Stimulated activated CD4-positive, alpha-beta T cell treated with anti-CD3 and anti-CD28 coated beads, Interleukin-2, amount 100 ng/mL, for 48 hours (primary cell): ENCODE measurements at regions not wholly inside any gene's neighbourhood (a gene's known extent, or its start where the extent isn't known, plus 50 kb on each side); places are given as distances from the start of the nearest gene placed in this dataset.

ENCODE experiments used
- DNase-seq, 2 donors: peaks; one replicate each; pipeline ENCODE4 v3.0.0-alpha.2; 2020

DNA sequence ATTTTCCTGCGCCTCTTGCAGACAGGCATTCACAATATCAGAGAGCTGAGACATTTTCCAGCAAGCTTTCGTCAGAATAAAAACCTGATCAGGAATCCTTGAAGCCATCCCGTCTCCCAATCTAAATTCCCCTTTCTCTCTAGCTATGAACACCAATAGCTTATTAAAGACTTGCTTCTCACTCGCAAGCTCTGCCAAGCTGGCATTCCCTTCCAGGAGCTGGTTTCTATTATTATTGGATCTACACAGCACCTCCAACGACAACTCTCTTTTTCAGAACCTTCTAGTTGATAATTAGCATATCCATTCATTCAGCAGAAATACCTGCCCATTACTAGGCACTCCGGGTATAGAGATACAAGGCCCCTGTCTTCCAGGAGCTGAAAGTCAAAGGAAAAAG is 350.3 kb downstream of the MTX2 start:
- no peak for DNase-seq

DNA sequence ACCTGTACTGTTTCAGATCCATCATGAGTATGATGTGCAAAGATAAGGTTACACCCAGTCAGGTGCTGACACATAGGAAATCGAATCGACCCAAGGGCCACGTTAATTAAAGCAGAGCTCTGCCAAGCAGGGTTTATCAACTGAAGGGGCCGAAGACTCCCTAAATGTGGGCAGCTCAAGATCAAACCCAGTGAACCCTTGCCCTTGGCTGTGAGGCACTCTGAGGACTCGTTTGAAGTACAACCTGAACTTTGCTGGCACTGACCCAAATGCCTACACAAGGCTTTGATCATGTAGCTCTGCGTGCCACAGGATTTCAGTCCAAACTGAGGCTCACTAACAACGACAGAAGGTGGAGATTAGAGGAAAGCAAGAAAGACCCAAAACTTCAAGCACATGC is 352.1 kb downstream of the MTX2 start:
- no peak for DNase-seq

DNA sequence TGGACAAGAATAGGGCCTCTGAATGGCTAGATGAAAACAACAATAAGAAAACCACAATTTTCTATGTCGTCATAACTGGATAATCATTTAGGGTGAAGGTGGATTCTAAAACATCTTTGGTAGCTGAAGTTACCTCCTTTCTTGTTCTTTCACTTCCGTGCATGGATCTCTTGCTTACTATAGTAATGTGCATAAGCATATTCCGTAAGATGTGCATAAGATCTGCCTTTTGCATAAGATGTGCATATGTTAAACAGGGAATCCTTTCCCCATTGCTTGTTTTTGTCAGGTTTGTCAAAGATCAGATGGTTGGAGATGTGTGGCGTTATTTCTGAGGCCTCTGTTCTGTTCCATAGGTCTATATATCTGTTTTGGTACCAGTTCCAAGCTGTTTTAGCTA is 353.6 kb downstream of the MTX2 start:
- DNase-seq: no peak

DNA sequence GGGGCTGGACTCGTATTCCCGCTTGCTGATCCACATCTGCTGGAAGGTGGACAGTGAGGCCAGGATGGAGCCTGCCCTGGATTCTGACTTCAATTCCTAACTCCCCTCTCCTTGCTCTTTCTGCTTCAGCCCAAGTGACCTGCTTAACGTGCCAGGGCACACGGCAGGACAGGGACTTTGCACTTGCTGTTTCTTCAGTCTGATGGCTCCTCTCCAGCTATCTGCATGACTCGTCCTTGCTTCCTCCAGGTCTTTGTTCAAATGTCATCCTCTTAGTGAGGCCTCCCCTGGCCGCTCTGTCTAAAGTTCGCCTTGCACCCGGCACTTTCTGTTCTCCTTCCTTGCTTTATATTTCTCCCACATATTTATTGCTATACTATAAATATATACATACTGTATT is 357.6 kb downstream of the MTX2 start:
- DNase-seq: no peak

DNA sequence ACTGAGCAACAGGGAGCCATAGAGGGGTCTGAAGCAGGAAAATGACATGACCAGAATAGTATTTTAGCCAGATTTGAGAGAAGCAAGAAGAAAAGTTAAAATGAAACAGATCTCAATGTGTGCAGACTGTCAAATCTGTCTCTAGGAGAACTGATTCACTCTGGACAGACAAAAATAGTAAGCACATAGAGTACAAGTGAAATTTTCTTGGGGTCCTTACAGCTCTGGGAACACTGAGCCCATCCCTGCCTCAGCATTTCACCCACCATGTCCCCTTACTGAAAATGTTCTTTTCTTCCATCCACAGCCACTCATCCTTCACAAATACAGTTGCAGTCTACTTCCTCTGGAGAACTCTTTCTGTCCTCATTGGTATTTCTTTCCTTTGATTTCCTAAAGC is 359.2 kb downstream of the MTX2 start:
- DNase-seq: no peak

DNA sequence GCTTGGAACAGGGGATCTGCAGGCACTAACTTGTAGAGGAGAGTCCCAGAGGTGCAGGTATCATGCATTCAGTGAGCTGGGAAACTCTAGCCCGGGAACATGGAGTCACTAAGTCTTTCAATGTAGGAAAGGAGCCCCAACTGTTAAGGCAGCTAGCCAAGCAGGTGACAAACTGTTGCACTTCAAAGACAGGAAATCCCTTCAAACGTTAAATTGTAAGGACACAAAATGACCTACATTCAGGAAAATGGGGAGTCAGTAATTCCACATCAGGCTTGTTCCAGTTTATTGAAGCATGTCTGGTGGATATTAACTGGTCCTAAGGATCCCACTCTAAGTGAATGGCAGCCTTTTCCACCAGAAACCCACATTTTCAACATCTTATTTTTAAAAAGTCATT is 364.5 kb downstream of the MTX2 start:
- DNase-seq: no peak

DNA sequence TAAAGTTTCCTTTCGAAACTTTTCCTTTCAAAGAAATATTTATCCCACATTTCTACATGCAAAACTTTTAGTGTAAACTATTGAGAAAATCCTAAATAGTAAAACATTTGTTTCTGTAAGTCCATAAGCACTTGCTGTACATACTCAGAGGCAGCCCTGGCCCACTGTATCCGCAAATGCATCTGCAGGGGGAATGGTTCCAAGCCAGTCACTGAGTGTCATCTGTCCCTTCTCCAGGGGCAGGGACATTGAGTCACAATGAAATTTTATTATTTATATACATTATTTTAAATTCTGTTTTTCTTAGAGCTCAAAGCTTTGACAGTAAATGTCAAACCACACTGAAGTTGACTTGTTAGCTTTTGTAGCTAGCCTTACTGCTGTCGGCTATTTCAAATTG is 367.2 kb downstream of the MTX2 start:
- no peak for DNase-seq

DNA sequence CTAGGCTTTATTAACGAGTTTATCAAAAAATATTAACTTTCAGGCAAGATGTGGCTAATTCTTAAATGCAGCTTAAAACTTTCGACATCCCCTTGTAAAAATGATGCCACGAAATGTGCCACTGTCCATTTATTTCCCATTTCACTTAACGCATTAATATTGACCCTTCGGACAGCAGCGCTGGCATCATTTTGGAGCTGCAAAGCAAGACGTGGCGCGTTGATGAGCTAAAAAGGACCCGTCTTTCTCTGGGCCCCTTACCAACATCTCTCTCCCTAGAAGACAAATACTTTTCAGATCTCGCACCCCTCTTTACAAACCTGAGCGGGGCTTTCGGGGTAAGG is 367.9 kb downstream of the MTX2 start:
- DNase-seq: no peak

DNA sequence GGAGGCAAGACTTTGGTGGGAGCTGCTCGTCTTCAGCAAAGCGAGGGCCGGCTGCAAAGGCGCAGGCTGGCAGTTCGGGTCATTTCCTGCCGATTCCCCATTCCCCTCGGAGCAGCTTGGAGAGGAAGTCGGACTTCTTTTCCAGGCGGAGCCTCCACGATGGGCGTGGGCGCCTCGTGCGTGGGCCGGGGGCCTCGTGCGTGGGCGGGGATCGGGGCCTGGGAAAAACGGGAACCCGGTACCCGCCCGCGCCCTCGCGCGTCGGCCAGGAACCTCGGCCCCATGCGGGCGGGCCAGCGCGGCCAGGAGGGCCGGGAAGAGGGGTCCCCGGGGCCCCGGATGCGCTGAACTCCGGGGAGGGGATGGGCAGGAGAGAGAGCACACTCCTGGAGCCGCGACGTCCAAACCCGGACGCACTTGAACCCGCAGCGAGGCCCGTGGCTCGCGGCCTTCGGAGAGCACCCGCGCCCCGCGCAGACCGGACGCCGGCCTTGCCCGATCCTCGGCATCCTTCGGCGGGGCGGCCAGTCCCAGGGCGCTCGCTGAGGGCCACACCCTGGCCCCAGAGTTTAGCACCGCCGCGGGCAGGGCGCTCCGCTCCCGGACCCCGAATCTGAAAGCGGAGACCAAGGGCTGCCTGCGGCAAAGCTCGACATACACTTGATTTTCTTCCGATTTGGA is 368.4 kb downstream of the MTX2 start:
- DNase-seq: no peak

DNA sequence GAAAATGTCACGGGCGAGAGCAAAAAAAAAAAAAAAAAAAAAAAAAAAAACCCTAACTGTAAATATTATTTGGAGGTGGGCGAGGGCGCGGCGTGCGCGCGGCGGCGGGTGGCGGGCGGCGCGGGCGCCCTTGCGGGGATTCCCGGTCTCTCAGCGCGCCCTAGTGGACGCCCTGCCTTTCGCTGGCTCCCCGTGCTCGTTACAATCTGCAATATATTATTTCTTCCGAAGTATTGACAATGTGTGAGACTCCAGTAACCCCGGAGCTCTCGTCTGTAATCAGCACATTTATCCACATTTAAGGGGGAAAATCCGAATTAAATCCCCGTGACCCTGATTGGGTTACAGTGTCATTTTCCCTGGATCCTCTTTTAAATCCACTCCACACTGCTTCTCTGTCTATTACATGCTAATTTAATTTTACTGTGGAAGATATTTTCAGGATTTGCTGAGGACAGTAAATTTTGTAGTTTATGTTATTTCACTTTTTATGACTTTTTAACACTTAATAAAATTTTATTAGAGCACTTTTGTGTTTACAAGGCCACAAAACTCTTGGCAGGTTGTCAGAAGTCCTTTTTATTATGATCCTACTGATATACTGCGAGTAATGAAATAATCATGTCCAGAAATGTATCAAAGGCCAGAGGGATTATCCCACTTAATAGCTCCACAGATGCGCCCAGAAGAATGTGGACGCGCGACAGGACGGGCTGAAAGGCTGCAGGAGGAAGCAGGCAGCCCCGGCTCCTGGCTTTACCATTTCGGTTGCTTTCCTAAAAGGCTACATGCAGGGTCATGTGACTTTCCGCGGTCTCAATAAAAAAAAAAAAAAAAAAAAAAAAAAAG is 369.1 kb downstream of the MTX2 start:
- peak; percentile 58 to 59 for DNase-seq

DNA sequence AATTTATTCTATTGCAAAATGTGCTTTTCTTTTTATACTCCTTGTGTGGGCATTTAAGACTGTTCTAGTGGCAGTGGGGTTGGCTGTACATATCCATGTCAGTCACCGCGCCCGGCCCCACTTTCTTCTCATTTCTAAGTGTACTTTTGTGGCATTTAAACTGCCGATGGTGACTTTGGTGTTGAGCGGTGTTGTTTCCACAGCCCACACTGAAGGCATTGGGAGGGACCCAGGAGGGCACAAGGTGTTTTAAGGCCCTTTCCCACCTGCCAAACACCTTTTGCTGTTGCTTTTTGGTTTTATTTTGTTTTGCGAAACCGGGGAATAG is 369.7 kb downstream of the MTX2 start:
- no peak for DNase-seq

DNA sequence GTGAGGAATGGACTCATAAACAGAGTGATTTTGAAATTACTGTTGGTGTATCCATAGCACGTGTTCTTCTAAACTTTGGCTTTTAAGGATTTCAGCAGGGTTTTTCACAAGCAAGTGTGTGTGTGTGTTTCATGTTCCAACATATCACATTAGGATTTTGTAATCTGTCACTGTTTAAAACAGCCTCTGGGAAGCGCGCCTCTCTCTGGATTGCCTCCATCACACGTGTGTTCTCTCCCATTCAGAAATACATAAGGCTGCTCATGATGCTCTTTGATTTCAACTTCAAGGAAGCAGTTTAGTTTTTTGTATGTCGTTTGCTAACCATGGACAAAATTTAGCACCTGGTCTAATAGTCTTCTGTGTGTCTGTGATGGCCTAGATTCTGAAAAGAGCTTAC is 370.4 kb downstream of the MTX2 start:
- no peak for DNase-seq

DNA sequence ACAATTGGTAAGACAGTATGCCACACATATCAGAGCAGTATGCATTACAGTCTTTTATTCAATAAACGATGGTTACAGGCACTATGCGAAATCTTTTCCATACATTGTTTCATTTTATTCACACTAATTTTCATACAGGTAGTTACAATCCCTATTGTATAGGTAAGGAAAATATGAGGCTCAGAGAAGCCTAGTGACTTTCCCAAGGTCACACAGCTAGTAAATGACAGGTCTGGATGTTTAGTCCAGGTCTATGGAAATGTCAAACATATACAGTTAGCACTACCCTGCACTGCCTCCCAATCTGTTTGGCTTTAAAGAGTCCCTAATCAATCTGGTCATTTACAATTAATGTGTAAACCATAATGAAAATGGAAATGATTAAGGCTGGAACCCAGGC is 372.2 kb downstream of the MTX2 start:
- DNase-seq: no peak

DNA sequence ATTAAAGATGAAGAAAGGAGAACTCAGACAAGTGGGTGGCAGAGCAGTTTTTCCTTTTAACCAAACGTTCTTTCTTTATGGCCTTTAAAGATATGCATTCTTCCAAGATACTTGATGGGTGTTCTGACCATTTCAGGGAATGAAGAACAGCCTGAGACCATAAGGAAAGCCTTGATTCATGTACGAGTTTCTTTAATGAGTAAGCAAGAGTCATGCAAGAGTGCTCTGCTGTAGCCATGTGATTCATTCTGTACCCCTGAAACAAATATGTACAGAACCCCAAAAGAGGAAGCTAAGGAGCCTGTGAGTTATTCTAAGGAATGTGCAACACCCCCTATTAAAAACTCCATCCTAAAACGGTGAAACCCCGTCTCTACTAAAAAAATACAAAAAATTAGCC is 372.8 kb downstream of the MTX2 start:
- DNase-seq: no peak

DNA sequence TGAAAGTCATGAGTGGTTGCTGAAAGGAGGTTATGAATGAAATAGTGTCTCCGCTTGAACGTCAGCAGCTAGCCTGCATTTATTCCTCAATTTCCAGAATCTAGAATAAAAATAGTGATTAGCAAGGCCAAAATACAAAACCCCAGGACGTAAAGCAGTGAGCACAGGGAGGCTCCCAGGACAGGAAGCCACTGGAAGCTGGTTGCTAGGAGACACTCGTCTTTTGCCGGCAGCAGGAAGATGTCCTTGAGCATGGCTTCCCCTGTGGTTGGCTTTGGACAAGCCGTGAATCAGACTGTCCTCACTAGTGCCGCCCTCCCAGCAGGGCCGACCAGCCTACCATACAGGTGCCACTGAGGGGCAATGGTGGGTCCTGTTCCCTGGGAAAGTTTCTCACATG is 374.4 kb downstream of the MTX2 start:
- no peak for DNase-seq

DNA sequence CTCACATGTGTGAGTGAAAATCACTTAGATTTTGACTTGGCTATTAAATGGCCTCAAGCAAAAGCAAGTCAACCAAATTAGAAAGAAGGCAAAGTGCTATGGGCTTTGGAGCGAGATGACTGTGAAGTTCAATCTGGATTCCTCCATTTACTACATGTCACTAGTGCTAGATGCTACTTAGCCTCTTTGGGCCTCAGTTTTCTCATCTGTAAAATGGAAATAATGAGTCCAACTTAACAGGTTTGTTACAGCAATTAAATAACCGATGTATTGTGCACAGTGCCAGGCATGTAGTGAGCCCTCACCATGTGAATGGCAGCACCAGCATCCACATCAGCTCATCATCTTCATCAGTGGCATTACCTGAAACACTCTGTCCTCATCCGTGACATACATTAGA is 376.3 kb downstream of the MTX2 start:
- no peak for DNase-seq

DNA sequence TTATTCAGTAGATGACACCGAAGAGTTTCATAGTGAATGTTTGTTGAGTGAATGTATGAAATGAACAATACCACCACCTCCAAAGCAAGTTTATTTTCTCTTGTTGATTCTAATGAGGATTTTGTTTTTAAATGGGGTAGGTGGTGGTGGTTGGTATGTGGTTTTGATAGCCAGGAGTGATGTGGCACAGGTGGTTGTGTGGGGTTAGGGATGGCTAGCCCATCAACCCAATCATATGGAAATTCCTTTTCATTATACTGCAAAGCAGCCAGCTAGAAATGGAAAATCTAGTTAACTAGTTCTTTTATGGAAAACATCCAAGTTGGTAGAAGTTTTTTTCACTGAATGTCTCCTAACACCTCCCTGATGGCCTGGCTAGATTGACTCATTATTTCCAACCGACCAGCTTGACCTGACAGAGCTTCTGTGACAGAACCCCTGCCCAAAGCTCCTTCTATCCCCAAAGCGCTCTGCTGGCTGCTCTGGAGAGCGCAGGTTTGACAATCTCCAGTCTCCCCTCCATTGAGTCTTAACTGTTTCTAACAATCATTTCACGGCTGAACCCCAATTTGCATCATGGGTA is 376.9 kb downstream of the MTX2 start:
- no peak for DNase-seq

DNA sequence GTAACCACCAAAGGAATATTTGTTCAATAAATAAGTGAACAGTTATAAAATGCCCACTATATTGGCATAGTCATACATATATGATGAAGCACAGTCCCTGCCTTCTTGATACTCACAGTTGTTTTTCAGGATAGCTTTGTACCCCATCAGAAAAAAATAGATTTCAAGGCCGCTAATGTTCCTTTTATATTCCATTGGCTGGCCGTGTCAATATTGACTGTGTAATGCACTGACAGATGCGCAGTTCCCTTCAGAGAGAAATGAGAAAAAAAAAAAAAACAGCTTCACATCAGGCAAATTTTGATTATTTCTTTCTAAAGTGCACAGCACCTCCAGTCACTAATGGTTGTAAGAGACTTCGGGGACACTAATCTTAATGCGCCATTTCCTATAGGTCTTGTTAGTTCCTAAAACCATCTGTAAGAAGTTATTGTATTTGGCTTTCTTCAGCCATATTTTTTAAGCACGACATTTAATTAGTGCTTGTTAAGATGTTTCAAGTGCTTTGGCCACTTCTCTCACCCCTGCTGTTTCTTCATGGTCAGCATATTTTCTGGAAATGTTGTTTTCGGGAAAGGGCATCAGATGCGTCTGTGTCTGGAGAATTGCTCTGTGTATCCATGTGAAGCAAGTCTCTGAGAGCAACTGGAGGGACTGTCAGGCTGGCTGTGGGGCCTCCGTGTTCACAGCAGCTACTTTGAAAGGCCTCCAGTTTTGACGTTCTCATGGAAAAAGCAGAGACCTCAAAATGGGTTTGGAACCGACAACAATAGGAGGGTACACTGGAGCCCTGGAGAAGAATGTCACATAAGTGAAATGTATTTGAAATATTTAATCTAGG is 378.3 kb downstream of the MTX2 start:
- DNase-seq: no peak

DNA sequence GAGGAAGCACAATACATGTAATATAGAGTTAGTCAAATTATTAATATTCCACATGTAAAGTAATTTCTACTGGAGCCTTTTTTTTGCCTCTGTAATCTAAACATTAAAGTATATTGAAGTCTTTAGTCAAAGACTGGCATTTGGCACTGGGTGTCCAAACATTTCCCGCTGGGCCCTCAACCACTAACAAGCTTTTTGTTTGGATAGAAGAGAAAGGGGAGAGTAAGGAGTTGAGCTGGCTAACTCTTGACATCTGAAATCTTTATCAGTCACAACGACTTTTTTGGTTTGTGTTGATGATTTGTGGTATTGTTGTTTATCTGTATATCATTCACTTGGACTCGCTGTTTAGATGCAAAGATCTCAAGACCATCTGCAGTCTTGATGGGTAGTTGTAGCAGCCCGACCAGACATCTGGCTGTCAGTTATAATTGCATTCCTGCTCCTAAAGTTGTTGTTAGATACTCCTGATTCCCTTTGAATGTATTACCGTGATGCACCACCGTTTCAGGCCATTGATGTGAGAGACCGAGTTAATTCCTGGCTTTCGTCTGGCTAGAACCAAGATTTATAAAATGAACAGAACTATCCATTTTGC is 379.6 kb downstream of the MTX2 start:
- DNase-seq: no peak

DNA sequence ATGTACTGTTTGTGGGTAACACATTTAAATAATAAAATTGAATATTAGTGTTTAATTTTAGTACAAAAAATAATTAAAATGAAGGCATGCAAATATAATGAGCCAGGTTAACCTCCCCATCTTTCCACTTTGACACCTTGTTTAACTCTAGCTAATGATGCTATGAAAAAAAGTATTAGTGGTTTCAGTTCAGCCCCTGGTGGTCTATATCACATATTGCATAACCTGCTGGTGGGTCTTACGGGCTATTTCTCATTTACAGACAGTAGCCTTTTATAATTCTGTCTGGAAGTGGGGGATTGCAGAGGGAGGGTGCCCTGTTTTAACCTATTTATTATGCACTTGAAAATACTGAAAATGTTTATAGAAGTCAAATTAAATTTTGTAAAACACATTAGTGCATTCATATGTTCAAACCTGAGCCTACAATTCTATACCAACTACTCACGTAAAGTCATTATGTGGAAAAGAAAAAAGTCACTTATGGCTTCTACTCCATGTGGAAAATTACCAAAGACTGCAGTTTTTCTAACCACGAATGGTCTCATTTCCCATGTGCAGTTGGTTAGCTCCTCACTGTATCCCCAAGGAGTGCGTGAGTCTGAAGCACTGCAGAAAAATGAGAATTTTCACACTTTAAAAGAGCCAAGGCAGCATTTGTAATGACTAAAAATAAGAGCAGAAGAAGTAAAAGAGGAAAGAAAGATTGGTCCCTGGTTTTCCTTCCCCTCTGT is 381.0 kb downstream of the MTX2 start:
- no peak for DNase-seq

DNA sequence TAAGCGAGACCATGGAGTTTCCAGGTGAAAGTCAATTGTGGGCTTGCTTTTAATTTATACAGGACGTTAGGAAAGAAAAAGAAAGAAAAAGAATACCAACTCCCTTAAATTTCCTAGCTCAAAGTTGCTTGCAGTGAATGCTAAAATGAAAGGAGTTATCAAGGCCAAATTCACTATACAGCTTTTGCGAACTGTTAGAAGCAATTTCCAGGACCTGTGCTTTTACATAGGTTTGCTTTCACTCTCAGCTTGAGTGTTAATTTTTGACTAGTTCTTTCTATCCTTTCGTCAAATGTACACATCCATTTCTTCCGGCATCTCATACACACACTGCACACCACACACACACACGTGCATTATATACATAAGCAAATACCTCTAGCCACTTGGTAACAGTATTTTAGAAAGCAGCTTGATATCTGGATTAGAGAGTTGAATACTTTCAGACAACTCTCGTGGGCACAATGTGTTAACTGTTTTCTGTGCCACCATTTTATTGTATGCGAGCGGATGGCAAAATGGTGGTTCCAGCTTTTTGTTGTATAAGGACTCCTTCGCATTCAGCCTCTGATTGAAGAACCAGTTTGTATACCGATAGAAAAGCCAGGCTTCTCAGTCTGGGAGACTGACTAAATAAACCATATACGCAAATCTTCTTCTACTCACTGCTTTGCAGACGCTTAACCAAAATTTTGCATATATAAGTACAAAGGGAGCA is 381.8 kb downstream of the MTX2 start:
- no peak for DNase-seq
